Neural cell (in vitro differentiated cells): ENCODE measurements at regions not wholly inside any gene's neighbourhood (a gene's known extent, or its start where the extent isn't known, plus 50 kb on each side); places are given as distances from the start of the nearest gene placed in this dataset.

Experiments
- H2AFZ ChIP-seq: fragments of 200-600, 300-800 bp; sonication (generic), shearing (Covaris generic); 2 replicates; pipeline ENCODE4 v1.6.0; 2014; ENCODE audit warnings: low read depth, mild to moderate bottlenecking, antibody characterized with exemption, low read length, moderate library complexity
- H3F3A ChIP-seq: fragments of 200-600 bp; shearing (Covaris generic); 2 replicates; pipeline ENCODE4 v1.6.1; 2016; ENCODE audit warnings: mild to moderate bottlenecking, moderate library complexity, mixed read lengths, antibody characterized with exemption, low read length; ENCODE audit not compliant: insufficient read depth, poor library complexity, severe bottlenecking
- H3K27ac ChIP-seq: fragments of 200-600, 300-800 bp; sonication (generic), shearing (Covaris generic); 2 replicates; pipeline ENCODE4 v1.5.1; 2014; ENCODE audit warnings: mild to moderate bottlenecking, low read length, moderate library complexity
- H3K27me3 ChIP-seq: fragments of 300-800, 200-600 bp; sonication (generic), shearing (Covaris generic); 2 replicates; pipeline ENCODE4 v1.6.0; 2014; ENCODE audit warnings: mild to moderate bottlenecking, low read depth, low read length, moderate library complexity; ENCODE audit not compliant: insufficient read depth
- H3K36me3 ChIP-seq: fragments of 300-800, 200-600 bp; sonication (generic), shearing (Covaris generic); 2 replicates; pipeline ENCODE4 v1.5.1; 2014; ENCODE audit warnings: mild to moderate bottlenecking, antibody characterized with exemption, low read length, moderate library complexity; ENCODE audit not compliant: insufficient read depth
- H3K4me2 ChIP-seq: fragments of 300-800, 200-600 bp; sonication (generic), shearing (Covaris generic); 2 replicates; pipeline ENCODE4 v1.6.0; 2014; ENCODE audit warnings: mild to moderate bottlenecking, low read length
- H3K4me3 ChIP-seq: fragments of 300-800, 200-600 bp; sonication (generic), shearing (Covaris generic); 2 replicates; pipeline ENCODE4 v1.5.1; 2014; ENCODE audit warnings: mild to moderate bottlenecking, low read length, moderate library complexity
- H3K79me2 ChIP-seq: fragments of 200-600 bp; shearing (Covaris generic); replicated peaks from 2 replicates; pipeline ENCODE4 v1.6.0; 2014; ENCODE audit warnings: mild to moderate bottlenecking, low read length, moderate library complexity; ENCODE audit not compliant: insufficient read depth
- H3K9ac ChIP-seq: fragments of 300-800, 200-600 bp; sonication (generic), shearing (Covaris generic); 2 replicates; pipeline ENCODE4 v1.6.1; 2016; ENCODE audit warnings: mild to moderate bottlenecking, low read length, mixed read lengths
- H3K9me2 ChIP-seq: fragments of 200-600 bp; shearing (Covaris generic); 2 replicates; pipeline ENCODE4 v1.6.1; 2016; ENCODE audit warnings: mild to moderate bottlenecking, low read length, mixed read lengths; ENCODE audit not compliant: insufficient read depth
- H3K9me3 ChIP-seq: fragments of 200-600, 300-800 bp; sonication (generic), shearing (Covaris generic); 2 replicates; pipeline ENCODE4 v1.6.1; 2016; ENCODE audit warnings: mild to moderate bottlenecking, mixed run types, low read length, moderate library complexity, mixed read lengths
- H4K20me1 ChIP-seq: fragments of 200-600 bp; shearing (Covaris generic); 2 replicates; pipeline ENCODE4 v1.6.1; 2016; ENCODE audit warnings: mild to moderate bottlenecking, mixed run types; ENCODE audit not compliant: insufficient read depth
- CTCF ChIP-seq: fragments of 450-650 bp; IDR thresholded peaks from 2 replicates; pipeline ENCODE4 v1.5.1; 2014; ENCODE audit warnings: antibody characterized with exemption, mild to moderate bottlenecking, moderate library complexity; ENCODE audit not compliant: poor library complexity, severe bottlenecking
- EP300 ChIP-seq: fragments of 450-650 bp; conservative IDR thresholded peaks from 2 replicates; pipeline ENCODE4 v1.6.1; 2014; ENCODE audit warnings: antibody characterized with exemption, mild to moderate bottlenecking, moderate library complexity; ENCODE audit not compliant: poor library complexity, severe bottlenecking
- EZH2 ChIP-seq: fragments of 200-600, 300-800 bp; shearing (Covaris generic), sonication (generic); IDR thresholded peaks from 2 replicates; pipeline ENCODE4 v1.6.1; 2014; ENCODE audit warnings: antibody characterized with exemption, low read length, borderline replicate concordance, mild to moderate bottlenecking; ENCODE audit not compliant: insufficient read depth, poor library complexity, severe bottlenecking
- MXI1 ChIP-seq: fragments of 450-650 bp; conservative IDR thresholded peaks from 2 replicates; pipeline ENCODE4 v1.6.1; 2014; ENCODE audit warnings: antibody characterized with exemption, mild to moderate bottlenecking; ENCODE audit not compliant: poor library complexity, severe bottlenecking
- POLR2AphosphoS5 ChIP-seq: IDR thresholded peaks from 2 replicates; pipeline ENCODE4 v1.6.1; 2012
- RAD21 ChIP-seq: fragments of 450-650 bp; conservative IDR thresholded peaks from 2 replicates; pipeline ENCODE4 v1.6.1; 2014; ENCODE audit warnings: antibody characterized with exemption, mild to moderate bottlenecking, moderate library complexity
- SMC3 ChIP-seq: fragments of 450-650 bp; conservative IDR thresholded peaks from 2 replicates; pipeline ENCODE4 v1.6.1; 2014; ENCODE audit warnings: antibody characterized with exemption, mild to moderate bottlenecking, moderate library complexity; ENCODE audit not compliant: poor library complexity
- TAF1 ChIP-seq: IDR thresholded peaks from 2 replicates; pipeline ENCODE4 v1.6.1; 2012; ENCODE audit warnings: low read depth
- TF ChIP-seq, protein P1 (sequence below): IDR thresholded peaks from 2 replicates; pipeline ENCODE4 v1.6.1; 2012; ENCODE audit warnings: borderline replicate concordance

DNA sequence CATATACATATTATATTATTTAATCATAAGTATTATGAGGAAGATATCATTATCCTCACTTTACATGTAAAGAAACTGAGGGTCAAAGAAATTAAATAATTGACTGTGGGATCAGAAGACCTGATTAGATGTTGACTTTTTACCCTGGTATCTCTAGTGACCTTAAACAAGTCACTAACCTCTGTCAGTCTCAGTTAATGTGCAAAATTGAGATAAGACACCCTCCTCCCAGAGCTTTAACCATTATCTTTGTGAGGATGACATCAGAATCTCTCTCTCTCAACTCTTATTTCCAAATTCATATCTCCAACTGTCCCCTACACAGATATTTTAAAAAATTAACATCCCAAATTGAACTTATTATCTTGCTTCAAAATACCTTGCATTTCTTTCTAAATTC is 177.8 kb downstream of the KLHL28 start:
- Histone ChIP-seq H3K79me2 (no peaks in the 10 kb centered on the region), H3K4me3 (no peak overlapping the region), H3K27me3 (no peaks in the 10 kb centered on the region), H3K9me2 (no peaks in the 10 kb centered on the region), H3K9me3 (no peaks in the 10 kb centered on the region), H4K20me1 (no peaks in the 10 kb centered on the region), H3K4me2 (no peak overlapping the region), H3F3A (no peaks in the 10 kb centered on the region), H3K27ac (no peak overlapping the region), H2AFZ (no peak overlapping the region), H3K9ac (no peak overlapping the region), H3K36me3 (no peaks in the 10 kb centered on the region)
- TF ChIP-seq TAF1 (no peak), MXI1 (no peak), POLR2AphosphoS5 (no peak), EZH2 (no peak), RAD21 (no peak), EP300 (no peak), CTCF (no peak), SMC3 (no peak)
- TF ChIP-seq, protein P1, sequence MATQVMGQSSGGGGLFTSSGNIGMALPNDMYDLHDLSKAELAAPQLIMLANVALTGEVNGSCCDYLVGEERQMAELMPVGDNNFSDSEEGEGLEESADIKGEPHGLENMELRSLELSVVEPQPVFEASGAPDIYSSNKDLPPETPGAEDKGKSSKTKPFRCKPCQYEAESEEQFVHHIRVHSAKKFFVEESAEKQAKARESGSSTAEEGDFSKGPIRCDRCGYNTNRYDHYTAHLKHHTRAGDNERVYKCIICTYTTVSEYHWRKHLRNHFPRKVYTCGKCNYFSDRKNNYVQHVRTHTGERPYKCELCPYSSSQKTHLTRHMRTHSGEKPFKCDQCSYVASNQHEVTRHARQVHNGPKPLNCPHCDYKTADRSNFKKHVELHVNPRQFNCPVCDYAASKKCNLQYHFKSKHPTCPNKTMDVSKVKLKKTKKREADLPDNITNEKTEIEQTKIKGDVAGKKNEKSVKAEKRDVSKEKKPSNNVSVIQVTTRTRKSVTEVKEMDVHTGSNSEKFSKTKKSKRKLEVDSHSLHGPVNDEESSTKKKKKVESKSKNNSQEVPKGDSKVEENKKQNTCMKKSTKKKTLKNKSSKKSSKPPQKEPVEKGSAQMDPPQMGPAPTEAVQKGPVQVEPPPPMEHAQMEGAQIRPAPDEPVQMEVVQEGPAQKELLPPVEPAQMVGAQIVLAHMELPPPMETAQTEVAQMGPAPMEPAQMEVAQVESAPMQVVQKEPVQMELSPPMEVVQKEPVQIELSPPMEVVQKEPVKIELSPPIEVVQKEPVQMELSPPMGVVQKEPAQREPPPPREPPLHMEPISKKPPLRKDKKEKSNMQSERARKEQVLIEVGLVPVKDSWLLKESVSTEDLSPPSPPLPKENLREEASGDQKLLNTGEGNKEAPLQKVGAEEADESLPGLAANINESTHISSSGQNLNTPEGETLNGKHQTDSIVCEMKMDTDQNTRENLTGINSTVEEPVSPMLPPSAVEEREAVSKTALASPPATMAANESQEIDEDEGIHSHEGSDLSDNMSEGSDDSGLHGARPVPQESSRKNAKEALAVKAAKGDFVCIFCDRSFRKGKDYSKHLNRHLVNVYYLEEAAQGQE = no peak

DNA sequence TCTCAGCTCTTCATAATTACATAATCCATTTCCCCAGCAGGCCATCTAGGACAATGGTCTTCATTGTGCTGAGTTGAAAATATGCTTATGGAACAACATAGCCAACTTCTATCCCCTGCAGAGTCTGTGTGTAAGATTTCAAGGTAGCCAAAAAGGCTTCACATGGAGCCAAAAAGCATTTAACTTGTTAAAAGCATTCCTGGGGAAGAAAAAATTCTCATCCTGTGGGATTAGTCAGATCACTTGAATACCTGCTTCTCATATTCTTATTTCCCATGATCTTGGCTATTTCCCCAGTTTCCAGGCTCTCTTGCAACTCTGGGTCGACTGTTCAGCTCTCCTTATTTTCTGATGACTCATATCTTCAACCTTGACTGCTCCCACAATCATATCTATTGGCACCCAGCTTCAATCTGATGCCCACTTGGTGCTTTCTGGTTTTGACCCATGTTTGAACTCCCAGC is 178.9 kb downstream of the KLHL28 start:
- Histone ChIP-seq H3F3A (no peaks in the 10 kb centered on the region), H3K27me3 (no peaks in the 10 kb centered on the region), H3K27ac (no peak overlapping the region), H3K79me2 (no peaks in the 10 kb centered on the region), H3K9ac (no peak overlapping the region), H3K4me2 (no peak overlapping the region), H2AFZ (no peak overlapping the region), H3K36me3 (no peaks in the 10 kb centered on the region), H3K9me2 (no peaks in the 10 kb centered on the region), H3K4me3 (no peak overlapping the region), H4K20me1 (no peaks in the 10 kb centered on the region), H3K9me3 (no peaks in the 10 kb centered on the region)
- no peak for TF ChIP-seq POLR2AphosphoS5
- TF ChIP-seq CTCF = no peak
- no peak for TF ChIP-seq MXI1
- TF ChIP-seq RAD21 = no peak
- TF ChIP-seq, protein P1 = no peak
- TF ChIP-seq TAF1 = no peak
- no peak for TF ChIP-seq EZH2
- TF ChIP-seq EP300 = no peak
- no peak for TF ChIP-seq SMC3
